HCT116 (cell line): ENCODE measurements at regions not wholly inside any gene's neighbourhood (a gene's known extent, or its start where the extent isn't known, plus 50 kb on each side); places are given as distances from the start of the nearest gene placed in this dataset.

Experiments used
- ATF3 ChIP-seq: IDR thresholded peaks from 2 replicates; pipeline ENCODE4 v1.6.1; 2012
- CEBPB ChIP-seq: IDR thresholded peaks from 2 replicates; pipeline ENCODE4 v1.6.1; 2012; ENCODE audit warnings: low read depth
- CTCF ChIP-seq, 3 experiments: fragments of 200-600 bp in 1 of 3; sonication (generic) in 1 of 3; IDR thresholded peaks in 2 of 3; conservative IDR thresholded peaks in 1 of 3; 2 replicates each; pipeline ENCODE4 v1.5.1; 2012 to 2017; ENCODE audit warnings: low read depth in 2 of 3, low read length in 2 of 3, antibody characterized with exemption in 1 of 3, borderline replicate concordance in 1 of 3, control low read depth in 1 of 3, mild to moderate bottlenecking in 1 of 3, mixed read lengths in 1 of 3, mixed run types in 1 of 3, moderate library complexity in 1 of 3; ENCODE audit not compliant: insufficient read depth in 1 of 3
- EZH2 ChIP-seq: fragments of 200-600 bp; sonication (generic); IDR thresholded peaks from 2 replicates; pipeline ENCODE4 v1.6.1; 2017; ENCODE audit warnings: antibody characterized with exemption, mixed run types
- REST ChIP-seq: IDR thresholded peaks from 2 replicates; pipeline ENCODE4 v1.6.1; 2012; ENCODE audit warnings: low read depth
- SP1 ChIP-seq: IDR thresholded peaks from 2 replicates; pipeline ENCODE4 v1.6.1; 2012; ENCODE audit warnings: low read depth
- SRF ChIP-seq: IDR thresholded peaks from 2 replicates; pipeline ENCODE4 v1.6.1; 2012; ENCODE audit warnings: low read depth
- ZNF274 ChIP-seq: fragments of 200-500 bp; sonication (Bioruptor generic); IDR thresholded peaks from 2 replicates; pipeline ENCODE4 v1.6.1; 2014; ENCODE audit warnings: mild to moderate bottlenecking, low read depth, low read length, inconsistent platforms

GRCh38 chr4:24105327-24106038 lies 215.6 kb upstream of the PPARGC1A start:
- TF ChIP-seq CTCF (IDR thresholded peaks at IDR 0.05 in 2 of 3, conservative IDR thresholded peaks at IDR 0.05 in 1 of 3; ENCODE audit: borderline replicate concordance in 1 of 3, insufficient read depth in 1 of 3, low read depth in 2 of 3, low read length in 2 of 3) (no peak), ZNF274 (no peak), SP1 (no peak), REST (no peak), EZH2 (no peak), SRF (no peak), ATF3 (no peak), CEBPB (no peak)
